Forelimb muscle (tissue), 1 donor: ENCODE measurements at regions not wholly inside any gene's neighbourhood (a gene's known extent, or its start where the extent isn't known, plus 50 kb on each side); places are given as distances from the start of the nearest gene placed in this dataset.

Experiments used
- DNase-seq: peaks from one replicate; pipeline ENCODE4 v3.0.0-alpha.2; 2013; ENCODE audit warnings: low read depth

GRCh38 chr2:12929758-12930157 is 213.0 kb downstream of the TRIB2 start:
- no peak for DNase-seq

GRCh38 chr2:12930391-12930790 is 213.7 kb downstream of the TRIB2 start:
- DNase-seq, result no peak

GRCh38 chr2:12931186-12931844 is 214.6 kb downstream of the TRIB2 start:
- DNase-seq, result no peak

GRCh38 chr2:12932192-12932591 is 215.5 kb downstream of the TRIB2 start:
- DNase-seq, result no peak

GRCh38 chr2:12934146-12934756 is 217.5 kb downstream of the TRIB2 start:
- DNase-seq, result no peak

GRCh38 chr2:12935222-12935621 is 218.5 kb downstream of the TRIB2 start:
- no peak for DNase-seq

- DNase-seq, result no peak
Measured at GRCh38 chr2:12935796-12936195, 219.1 kb downstream of the TRIB2 start.

GRCh38 chr2:12941203-12941602 is 224.5 kb downstream of the TRIB2 start:
- DNase-seq, result no peak

- no peak for DNase-seq
Measured at GRCh38 chr2:12948231-12948960, 231.7 kb downstream of the TRIB2 start.

GRCh38 chr2:12948961-12949353 is 232.2 kb downstream of the TRIB2 start:
- no peak for DNase-seq

GRCh38 chr2:12949406-12949805 is 232.7 kb downstream of the TRIB2 start:
- no peak for DNase-seq

GRCh38 chr2:12950174-12950573 is 233.4 kb downstream of the TRIB2 start:
- DNase-seq, result no peak

- DNase-seq, result no peak
Measured at GRCh38 chr2:12950957-12951656, 234.4 kb downstream of the TRIB2 start.

GRCh38 chr2:12951657-12951973 is 234.9 kb downstream of the TRIB2 start:
- DNase-seq, result no peak

GRCh38 chr2:12953596-12953995 is 236.9 kb downstream of the TRIB2 start:
- DNase-seq, result no peak

- no peak for DNase-seq
Measured at GRCh38 chr2:12955864-12956263, 239.1 kb downstream of the TRIB2 start.

- DNase-seq, result no peak
Measured at GRCh38 chr2:12957251-12957650, 240.5 kb downstream of the TRIB2 start.

GRCh38 chr2:12959935-12960334 is 243.2 kb downstream of the TRIB2 start:
- no peak for DNase-seq

GRCh38 chr2:12960671-12961070 is 243.9 kb downstream of the TRIB2 start:
- DNase-seq, result no peak

GRCh38 chr2:12964904-12965539 is 248.3 kb downstream of the TRIB2 start:
- DNase-seq, result no peak

- DNase-seq, result peak; percentile 56
Measured at GRCh38 chr2:12965540-12966269, 249.0 kb downstream of the TRIB2 start.
